ENCODE measurements at regions not wholly inside any gene's neighbourhood (a gene's known extent, or its start where the extent isn't known, plus 50 kb on each side); places are given as distances from the start of the nearest gene placed in this dataset.

- TF ChIP-seq, protein P1, sequence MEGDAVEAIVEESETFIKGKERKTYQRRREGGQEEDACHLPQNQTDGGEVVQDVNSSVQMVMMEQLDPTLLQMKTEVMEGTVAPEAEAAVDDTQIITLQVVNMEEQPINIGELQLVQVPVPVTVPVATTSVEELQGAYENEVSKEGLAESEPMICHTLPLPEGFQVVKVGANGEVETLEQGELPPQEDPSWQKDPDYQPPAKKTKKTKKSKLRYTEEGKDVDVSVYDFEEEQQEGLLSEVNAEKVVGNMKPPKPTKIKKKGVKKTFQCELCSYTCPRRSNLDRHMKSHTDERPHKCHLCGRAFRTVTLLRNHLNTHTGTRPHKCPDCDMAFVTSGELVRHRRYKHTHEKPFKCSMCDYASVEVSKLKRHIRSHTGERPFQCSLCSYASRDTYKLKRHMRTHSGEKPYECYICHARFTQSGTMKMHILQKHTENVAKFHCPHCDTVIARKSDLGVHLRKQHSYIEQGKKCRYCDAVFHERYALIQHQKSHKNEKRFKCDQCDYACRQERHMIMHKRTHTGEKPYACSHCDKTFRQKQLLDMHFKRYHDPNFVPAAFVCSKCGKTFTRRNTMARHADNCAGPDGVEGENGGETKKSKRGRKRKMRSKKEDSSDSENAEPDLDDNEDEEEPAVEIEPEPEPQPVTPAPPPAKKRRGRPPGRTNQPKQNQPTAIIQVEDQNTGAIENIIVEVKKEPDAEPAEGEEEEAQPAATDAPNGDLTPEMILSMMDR (conservative IDR thresholded peaks at IDR 0.05; ENCODE audit: low read depth, low read length), result no peak
- no peak for TF ChIP-seq EZH2 (IDR thresholded peaks at IDR 0.05; ENCODE audit: borderline replicate concordance, low read depth, low read length, poor library complexity, severe bottlenecking)
These were observed 74.3 kb upstream of the SHH start for GRCh38 chr7:155886391-155887173.
